ENCODE measurements at regions not wholly inside any gene's neighbourhood (a gene's known extent, or its start where the extent isn't known, plus 50 kb on each side); places are given as distances from the start of the nearest gene placed in this dataset.
A peak's percentile ranks its signal among the peaks of the same experiment; 100 is the strongest.

- no peak for DNase-seq
Measured at GRCh38 chr1:81142099-81142826, 658.5 kb upstream of the ADGRL2 start.

- no peak for DNase-seq
Measured at GRCh38 chr1:81135524-81135923, 665.2 kb upstream of the ADGRL2 start.

GRCh38 chr1:81129776-81130175, 671.0 kb upstream of the ADGRL2 start:
- DNase-seq: no peak

GRCh38 chr1:81129366-81129765, 671.4 kb upstream of the ADGRL2 start:
- DNase-seq: no peak

- no peak for DNase-seq
Measured at GRCh38 chr1:81128079-81128478, 672.7 kb upstream of the ADGRL2 start.

GRCh38 chr1:81126989-81127581, 673.6 kb upstream of the ADGRL2 start:
- DNase-seq: no peak

GRCh38 chr1:81125672-81126071, 675.1 kb upstream of the ADGRL2 start:
- DNase-seq: no peak

- DNase-seq: no peak
Measured at GRCh38 chr1:81121306-81121705, 679.4 kb upstream of the ADGRL2 start.

- no peak for DNase-seq
Measured at GRCh38 chr1:81119319-81119718, 681.4 kb upstream of the ADGRL2 start.

GRCh38 chr1:81118550-81118949, 682.2 kb upstream of the ADGRL2 start:
- DNase-seq: no peak

- DNase-seq: no peak
Measured at GRCh38 chr1:81115422-81115821, 685.3 kb upstream of the ADGRL2 start.

GRCh38 chr1:81114191-81114590, 686.5 kb upstream of the ADGRL2 start:
- DNase-seq: no peak

- DNase-seq: no peak
Measured at GRCh38 chr1:81113688-81114087, 687.0 kb upstream of the ADGRL2 start.

GRCh38 chr1:81111818-81112217, 688.9 kb upstream of the ADGRL2 start:
- no peak for DNase-seq

GRCh38 chr1:81109038-81109437, 691.7 kb upstream of the ADGRL2 start:
- DNase-seq: no peak

- no peak for DNase-seq
Measured at GRCh38 chr1:81097860-81098259, 702.9 kb upstream of the ADGRL2 start.

GRCh38 chr1:81073580-81073979, 727.2 kb upstream of the ADGRL2 start:
- no peak for DNase-seq

- DNase-seq: no peak
Measured at GRCh38 chr1:81071969-81072753, 728.6 kb upstream of the ADGRL2 start.

GRCh38 chr1:81071072-81071858, 729.5 kb upstream of the ADGRL2 start:
- no peak for DNase-seq

- no peak for DNase-seq
Measured at GRCh38 chr1:81069856-81070255, 730.9 kb upstream of the ADGRL2 start.

GRCh38 chr1:81068726-81069125, 732.0 kb upstream of the ADGRL2 start:
- DNase-seq: no peak

GRCh38 chr1:81053826-81054225, 746.9 kb upstream of the ADGRL2 start:
- peak; percentile 9 for DNase-seq

GRCh38 chr1:81052162-81052561, 748.6 kb upstream of the ADGRL2 start:
- DNase-seq: no peak

All from right kidney (tissue), 1 donor.